ELR (cell line): ENCODE measurements at regions not wholly inside any gene's neighbourhood (a gene's known extent, or its start where the extent isn't known, plus 50 kb on each side); places are given as distances from the start of the nearest gene placed in this dataset.

Experiments used
- DNase-seq: peaks from one replicate; pipeline ENCODE4 v3.0.0-alpha.2; 2015; ENCODE audit warnings: low read depth

DNA sequence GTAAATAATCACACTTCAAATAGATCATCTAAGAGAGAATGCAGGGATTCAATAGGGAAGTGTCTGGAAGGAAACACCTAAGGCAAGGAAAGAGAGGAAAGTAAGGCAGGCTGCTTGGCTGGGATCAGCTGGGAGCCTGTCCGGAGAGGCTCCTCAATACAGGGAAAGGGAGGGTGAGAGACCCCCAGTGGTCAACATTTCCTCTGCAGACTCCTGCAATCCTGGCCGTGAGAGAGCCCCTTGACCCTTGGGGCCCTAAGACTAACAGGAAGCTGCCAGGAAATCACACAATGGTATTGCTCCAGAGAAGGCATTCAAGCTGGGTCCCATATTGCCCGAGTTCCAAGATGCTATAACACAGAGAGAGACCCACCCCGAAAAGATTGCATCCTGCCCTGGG, 549.4 kb downstream of the NYAP2 start:
- DNase-seq: no peak

DNA sequence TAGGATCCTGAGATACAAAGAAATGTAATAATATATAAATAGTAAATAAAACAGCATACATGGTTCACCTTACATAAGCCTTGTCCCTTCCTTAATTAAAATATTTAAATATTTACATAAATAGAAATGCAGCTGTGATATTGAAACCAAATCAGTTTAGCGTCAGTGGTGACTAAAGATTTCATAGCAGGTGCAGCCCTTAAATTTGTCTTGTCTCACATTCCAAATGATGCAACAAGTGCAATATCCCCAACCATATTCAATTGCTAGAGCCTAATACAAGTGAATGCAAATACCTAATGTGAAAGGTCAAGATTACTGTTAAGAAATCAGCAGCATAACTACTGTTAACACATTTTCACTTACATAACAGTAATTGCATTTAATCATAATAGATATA, 539.5 kb downstream of the NYAP2 start:
- DNase-seq: no peak

DNA sequence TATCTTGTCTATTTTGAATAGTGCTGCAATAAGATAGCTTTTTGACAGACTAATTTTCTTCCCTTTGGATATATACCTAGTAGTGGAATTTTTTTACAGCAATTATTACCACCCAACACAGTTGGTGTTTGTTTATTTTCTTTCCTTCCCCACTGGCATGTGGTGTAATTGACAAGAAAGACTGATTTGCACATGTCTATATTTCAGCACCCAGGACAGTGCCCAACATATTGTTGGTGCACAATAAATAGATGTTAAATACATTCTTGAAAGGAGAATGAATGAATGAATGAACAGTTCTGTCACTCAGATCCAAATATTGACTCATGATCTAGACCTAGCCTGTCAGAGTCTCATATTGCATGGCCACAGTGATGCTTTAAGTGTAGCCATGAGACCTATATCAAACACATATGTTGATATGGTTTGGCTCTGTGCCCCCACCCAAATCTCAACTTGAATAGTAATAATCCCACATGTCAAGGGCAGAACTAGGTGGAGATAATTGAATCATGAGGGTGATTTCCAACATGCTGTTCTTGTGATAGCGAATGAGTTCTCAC, 538.2 kb downstream of the NYAP2 start:
- DNase-seq: peak; percentile 26

DNA sequence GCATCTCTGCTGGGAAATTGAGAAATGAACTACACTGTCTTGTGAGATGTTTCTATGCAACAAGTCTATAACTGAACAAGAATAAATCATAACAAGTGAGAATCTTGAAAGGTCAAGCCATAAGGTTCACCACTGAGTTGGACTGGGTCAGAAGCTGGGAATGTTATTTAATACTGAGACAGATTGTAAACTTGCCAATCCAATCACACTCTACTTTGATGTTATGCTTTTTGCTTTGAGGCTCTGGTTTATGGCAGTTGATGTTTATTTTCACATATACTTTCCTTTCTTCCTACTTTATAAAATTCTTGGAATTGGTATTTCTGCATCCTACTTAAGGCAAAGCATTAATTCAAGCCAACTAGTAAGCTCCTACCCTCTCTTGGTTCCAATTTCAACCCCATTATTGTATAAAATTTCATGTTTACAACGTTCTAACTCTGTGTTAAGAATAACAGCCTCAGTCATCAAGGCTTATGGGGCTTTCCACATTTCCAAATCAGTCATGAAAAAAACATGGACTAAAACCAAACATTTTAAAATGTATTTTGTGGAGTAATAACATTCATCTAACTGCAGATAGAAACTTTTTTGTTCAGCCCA, 533.4 kb downstream of the NYAP2 start:
- DNase-seq: no peak

DNA sequence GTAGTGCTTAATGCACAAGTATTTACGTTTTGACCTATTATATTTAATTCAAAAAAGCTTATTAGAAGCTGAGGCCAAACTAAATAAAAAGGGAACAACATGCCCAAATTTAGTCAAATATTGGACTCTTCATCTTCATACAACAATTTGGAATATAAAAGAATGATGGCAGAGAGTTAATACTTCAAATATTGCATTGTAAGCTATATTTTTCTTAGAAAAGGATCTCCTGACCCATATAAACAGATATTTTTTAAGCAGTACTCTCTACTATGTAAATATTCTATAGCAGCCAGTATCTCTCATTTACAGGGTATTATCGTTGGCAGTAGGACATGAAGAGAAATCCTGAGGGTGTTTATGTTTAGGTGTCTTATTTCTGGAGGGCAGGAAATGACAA, 531.2 kb downstream of the NYAP2 start:
- DNase-seq: peak; percentile 40

DNA sequence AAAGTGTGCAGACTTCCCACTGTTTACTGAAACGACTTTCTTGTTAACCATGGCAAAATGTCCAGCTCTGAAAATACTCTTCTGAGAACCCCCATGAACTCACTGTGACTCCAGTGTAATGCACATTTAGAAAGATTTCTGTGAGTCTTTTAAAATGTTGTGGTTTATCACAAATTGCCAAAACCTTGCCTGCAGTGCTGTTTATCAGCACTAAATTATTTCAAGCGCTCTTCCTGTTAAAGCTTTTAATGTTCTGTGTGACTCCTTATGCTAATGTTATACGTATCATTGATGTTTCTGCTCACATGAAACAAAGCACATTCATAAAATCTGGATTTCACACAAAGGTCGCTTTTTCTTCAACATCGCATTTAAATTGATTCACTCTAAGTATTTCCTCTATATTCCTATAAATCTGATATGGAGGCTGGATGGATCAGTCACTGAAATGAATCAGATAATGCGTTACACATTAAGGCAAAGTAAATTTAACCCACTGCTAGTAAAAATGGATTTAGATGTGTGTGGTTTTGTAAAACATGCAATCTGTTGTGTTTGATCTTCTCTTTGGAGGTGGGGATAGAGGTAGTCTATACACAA, 521.2 kb downstream of the NYAP2 start:
- DNase-seq: no peak

DNA sequence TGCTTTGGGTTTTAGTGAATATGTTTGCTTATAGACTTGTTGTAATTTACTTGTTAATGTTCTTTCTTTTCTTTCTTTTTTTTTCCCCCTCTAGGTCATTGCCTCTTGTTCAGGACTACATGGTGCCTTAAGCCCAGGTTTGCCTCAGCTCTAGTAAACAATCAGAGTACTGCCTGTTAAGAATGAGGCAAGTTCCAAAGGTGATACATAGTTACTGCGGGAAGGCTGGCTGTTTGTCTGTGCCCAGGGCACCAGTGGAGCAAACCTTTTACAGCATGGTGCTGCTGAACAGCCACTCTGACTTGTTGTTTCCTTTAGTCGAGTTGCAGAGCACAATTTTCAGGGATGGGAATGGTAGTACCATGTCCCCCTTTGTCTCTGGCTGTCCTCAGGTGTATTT, 517.2 kb downstream of the NYAP2 start:
- no peak for DNase-seq

DNA sequence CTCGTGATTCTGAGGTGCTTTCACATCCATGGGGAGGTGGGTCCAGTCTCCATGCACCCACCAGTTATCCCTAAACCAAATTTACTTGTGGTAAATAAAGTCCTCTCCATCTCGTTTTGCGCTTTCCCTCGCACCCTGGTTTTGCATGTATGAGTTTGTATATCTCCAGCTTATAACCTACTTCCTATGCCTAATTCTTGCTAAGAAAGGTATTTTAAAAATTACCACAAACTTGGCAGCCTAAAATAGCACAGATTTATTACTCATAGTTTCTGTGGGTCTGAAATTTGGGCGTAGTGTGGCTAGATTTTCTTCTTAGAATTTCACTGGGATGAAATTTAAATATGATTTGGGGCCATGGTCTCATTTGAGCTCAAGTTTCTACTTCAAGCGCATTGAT, 511.5 kb downstream of the NYAP2 start:
- DNase-seq: no peak

DNA sequence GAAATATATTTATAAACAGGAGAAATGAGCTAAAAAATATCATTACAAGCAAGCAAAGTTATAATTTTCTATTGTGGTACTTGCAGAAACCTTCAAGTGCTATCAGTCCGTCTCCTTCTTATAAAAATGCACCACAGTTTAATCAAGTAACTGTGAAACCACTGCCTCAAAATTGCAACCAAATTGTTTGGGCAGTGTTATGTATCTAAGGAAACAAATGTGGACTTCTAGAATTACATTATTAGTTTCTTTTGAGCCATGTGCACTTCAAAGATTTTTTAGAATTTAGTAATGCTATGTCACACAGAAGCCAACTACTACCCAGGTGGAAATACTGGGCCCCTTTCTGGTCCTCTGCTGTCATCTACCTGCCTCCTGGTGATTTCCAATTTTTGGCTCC, 495.6 kb downstream of the NYAP2 start:
- no peak for DNase-seq

DNA sequence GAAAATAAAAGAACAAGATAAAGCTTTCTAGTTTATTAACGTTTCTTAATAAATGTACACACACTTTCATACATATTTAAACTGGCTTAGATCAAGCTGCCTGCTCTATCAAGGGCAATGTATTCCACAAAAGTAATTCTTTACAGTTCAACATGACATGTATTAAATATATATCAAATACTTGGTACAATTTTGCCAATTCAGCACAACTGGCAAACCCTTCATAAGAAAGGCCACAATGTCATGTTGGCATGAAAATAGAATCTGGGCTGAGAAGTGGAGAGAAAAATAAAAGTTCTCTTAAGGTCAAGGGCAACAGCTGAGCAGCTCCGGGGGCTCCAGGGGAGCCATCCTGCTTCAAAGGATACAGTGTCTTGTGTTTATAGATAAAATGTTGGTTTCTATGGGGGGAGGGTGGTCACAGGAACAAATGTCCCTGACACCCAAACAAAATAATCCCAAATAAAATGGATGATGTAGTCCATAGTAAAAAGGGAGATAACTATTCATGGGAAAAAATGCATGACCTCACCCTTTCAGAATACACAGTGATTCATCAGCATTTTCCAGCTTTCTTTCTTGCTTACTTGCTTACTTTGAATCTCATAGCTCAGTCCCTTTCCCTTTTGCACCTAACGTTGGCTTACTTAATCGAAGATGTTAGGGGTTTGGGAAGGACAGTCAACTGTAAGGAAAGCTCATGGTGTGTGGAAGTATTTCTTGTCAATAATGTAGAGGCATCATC, 494.9 kb downstream of the NYAP2 start:
- DNase-seq: peak; percentile 78

DNA sequence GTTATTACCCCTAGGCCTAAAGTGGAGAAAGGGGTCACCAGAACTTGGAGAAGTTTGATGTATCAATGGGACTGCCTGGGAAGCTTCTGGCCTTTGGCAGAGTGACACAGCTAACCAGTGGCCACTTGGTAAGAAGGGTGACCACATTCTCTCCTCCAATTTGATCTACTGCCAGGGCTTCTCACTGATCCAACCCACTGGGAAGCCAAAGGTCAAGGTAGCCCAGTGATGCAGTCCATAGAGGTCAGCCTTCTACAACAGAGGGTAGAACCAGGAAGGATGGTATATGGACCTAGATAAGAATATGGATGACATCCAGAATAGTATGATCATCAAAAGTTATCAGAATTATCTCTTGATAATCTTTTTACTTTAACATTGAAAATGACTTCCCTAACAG, 493.6 kb downstream of the NYAP2 start:
- no peak for DNase-seq

DNA sequence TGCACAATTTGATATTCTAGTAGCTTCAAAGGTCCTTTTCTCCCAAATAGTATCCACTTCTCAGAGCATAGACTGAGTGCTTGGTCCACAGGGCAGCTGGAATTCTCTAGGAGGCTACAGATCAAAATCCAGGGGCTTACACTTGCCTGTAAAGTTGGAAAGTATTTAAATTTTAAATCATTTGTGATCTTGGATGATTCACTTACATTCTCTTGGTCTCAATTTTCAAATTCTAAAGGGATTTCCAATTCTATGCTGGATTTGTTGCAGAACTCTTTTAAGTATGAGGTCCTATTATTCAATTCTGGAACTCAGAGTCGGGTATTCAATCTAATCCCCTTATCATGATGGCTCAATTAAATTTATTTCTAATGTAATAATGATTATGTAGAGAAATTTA, 492.3 kb downstream of the NYAP2 start:
- no peak for DNase-seq

DNA sequence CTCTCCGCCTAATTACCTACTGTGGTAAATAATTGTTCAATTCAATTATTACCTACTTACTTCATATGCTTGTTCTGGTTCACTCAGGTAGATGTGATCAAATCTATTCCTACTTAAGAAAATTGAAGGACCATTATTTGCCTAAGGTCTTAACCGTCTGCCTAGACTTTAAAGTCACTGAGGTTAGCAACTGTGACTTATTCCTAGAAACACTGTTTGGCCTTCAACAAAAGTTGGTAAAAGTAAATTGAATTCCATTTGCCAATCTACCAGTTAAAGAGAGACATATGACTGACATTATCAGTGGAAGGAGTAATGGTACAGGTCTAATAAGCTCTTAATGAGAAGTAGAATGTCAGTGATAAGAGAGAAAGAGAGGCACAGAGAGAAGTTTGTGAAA, 491.5 kb downstream of the NYAP2 start:
- no peak for DNase-seq

DNA sequence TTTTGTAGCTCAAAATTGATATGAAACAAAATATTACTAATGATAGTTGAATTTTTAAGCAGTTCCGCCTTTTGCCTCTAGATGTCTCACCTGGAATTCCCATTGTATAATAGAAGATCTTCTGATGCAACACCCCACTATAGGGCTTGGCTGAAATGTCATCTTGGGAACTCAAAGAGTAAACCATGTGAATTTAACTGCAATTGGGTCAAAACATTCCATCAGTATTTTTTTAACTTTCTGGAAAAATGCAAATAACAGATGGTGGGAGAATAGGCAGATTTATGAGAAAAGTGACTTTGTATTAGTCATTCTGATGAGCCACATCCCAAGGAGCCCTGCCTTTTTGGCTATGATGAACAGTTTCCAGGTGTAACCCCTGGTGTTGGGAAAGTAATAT, 489.9 kb downstream of the NYAP2 start:
- peak; percentile 83 for DNase-seq

DNA sequence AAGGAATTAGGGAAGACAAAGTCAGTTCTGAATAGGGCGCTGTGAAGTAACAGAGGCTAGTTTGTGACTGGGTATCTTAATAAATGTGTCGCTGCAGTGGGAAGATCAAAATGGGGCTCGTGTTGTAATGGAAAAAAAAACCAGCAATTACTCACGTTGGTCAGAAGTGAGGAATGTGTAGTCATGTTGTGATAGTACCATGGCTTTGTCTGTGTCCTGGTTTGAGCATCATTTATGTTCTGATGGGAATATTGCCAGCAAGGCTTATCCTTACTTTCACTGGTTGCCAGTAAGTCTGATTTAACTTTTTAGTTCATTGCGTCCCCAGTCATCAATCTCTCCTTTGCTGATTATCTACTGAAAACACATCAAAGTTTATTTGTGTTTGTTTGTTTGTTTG, 467.6 kb downstream of the NYAP2 start:
- DNase-seq: no peak

DNA sequence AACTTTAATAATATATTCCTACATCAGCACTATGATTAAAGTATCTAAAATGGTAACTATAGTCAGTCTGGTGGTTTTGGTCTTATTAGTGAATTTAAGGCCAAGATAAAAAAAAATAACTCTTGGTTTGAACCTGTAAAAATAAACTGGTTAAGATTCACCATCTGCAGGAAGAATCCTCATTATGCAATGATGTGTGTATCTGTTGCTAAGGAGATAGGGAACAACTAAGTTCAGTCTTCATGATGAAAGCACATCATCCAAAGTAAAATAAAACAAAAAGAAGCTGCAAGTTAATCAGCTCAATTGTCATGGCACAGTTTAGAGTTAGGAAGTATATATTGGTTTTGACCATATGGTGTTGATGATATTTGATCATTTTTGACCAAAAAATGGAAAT, 466.0 kb downstream of the NYAP2 start:
- no peak for DNase-seq

DNA sequence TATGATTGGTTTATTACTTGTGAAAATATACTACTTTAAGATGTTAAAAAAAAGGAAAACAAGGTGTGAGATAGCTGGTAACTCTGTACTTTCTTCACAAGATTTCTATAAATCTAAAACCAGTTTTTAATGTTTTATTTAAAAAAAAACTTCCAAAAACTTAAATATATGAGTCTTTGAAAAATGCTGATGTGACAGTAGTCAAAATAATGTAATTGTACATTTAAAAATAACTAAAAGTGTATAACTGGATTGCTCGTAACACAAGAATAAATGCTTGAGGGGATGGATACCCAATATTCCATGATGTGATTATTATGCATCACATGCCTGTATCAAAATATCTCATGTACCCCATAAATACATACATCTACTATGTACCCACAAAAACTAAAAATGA, 464.9 kb downstream of the NYAP2 start:
- no peak for DNase-seq

DNA sequence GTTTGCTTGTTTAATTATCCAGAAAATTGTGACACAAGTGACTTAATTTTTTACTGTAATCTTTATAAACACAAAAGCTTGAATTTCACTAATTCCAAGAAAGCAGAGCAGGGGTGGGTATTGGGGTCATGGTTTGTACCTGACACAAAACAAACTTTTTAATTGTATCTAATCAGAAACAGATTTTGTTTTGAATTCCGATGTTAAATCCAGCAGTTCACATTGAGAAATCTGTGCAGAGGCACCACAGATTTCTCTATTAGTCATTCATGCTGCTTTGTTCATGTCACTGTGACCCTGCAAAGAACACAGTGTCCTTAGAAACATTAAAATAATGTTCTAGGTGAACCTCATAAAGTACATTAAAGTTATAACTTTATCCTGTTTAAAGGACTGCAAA, 443.4 kb downstream of the NYAP2 start:
- no peak for DNase-seq

DNA sequence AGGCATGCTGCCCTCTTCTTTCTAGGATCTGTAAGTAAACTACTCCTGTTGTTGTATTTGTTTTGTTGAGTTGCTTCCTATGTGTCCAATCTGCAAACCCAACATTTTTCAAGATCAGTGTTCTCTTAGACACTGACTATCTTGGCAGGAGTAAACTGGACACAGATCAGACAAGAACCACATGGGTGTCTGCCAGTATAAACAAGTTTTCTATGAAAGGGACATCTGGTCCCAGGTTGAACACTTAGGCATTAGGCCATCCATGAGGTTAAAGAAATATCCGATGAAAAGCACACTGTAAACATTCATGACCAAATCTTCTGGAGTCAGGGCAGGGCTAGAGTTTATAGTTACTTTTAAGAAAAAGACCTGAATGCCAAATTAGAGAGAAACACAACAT, 441.8 kb downstream of the NYAP2 start:
- no peak for DNase-seq

DNA sequence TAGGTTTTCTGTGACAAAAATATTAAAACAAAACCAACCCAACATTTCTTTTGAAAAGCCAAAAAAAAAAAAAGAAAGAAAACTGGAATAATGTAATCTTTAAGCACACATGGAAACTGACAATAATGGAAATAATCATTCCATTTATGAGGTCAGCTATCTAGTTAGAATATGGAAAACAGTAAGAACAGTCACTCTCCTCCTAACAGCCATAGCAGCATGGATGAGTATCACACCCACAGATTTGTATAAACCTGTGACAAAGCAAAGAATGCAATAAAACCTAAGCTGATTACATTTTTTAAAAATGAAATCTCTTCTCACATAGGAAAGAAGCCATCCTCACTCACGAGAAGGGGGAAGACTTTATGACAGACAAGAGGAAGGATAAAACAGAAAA, 437.8 kb downstream of the NYAP2 start:
- DNase-seq: no peak

DNA sequence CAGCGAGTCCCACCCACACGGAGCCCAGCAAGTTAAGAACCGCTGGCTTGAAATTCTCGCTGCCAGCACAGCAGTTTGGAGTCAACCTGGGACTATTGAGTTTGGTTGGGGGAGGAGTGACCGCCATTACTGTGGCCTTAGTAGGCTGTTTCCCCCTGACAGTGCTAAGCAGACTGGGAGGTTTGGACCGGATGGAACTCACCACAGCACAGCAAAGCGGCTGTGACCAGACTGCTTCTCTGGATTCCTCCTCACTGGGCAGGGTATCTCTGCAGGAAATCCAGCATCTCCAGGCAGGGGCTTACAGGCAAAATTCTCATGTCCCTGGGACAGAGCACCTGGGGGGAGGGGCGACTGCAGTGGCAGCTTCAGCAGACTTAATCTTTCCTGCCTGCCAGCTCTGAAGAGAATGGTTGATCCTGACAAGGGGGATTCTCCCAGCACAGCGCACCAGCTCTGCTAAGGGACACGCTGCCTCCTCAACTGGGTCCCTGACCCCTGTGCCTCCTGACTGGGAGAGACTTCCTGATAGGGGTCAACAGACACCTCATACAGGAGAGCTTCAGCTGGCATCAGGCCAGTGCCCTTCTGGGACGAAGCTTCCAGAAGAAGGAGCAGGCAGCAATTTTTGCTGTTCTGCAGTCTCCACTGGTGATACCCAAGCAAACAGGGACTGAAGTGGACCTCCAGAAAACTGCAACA, 425.4 kb downstream of the NYAP2 start:
- no peak for DNase-seq

DNA sequence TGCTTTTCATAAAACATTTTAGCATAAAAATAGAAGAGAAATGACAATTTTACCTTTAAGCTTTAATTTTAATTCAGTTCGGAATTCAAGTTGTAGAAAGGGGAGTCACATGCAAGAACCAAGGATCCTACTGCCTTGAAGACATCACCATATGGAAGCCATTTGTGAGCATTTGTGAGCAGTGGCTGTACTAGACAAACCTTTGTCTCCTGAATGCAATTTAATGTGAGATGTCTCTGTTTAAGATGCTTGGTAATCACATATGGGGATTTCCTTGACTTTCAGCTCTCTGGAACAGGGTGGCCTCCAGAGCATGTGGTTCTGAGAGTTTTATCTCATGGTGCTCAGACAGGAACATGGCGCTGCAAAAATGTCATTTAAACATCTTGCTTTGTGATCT, 421.8 kb downstream of the NYAP2 start:
- no peak for DNase-seq

DNA sequence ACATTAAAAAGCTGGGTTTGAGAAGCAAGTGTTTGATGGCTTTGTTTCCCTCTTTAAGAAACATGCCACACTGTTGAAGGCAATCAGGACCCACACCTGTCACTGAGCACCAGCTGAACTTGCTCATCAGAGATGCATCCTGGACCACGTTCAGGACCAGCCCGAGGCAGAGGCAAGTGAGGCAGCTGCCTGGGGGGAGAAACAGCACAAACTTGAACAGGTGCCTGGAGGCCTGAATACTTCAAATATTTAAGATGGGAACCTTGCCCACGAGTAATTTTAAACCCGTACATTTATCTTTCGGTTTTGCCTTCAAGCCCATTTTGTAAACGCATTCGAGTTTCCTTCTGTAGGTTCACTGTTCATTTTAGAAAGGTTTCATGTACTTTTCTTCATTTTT, 421.3 kb downstream of the NYAP2 start:
- no peak for DNase-seq
